ENCODE measurements at regions not wholly inside any gene's neighbourhood (a gene's known extent, or its start where the extent isn't known, plus 50 kb on each side); places are given as distances from the start of the nearest gene placed in this dataset.

- H3K36me3 ChIP-seq: no peaks in the 10 kb centered on the region
- TF ChIP-seq CTCF (IDR thresholded peaks at IDR 0.05; ENCODE audit: low read depth, low read length): no peak
- DNase-seq: no peak
- H3K4me3 ChIP-seq (ENCODE audit: low read depth, low read length): no peak overlapping the region
- H3K27me3 ChIP-seq: no peaks in the 10 kb centered on the region
- no peaks in the 10 kb centered on the region for H3K4me1 ChIP-seq
- H3K9me3 ChIP-seq: no peaks in the 10 kb centered on the region
Measured at GRCh38 chr9:116073826-116074225, 79.8 kb upstream of the PAPPA start.

GRCh38 chr9:116074658-116075057 is 78.9 kb upstream of the PAPPA start:
- Histone ChIP-seq H3K4me3 (ENCODE audit: low read depth, low read length) (no peak overlapping the region), H3K27me3 (no peaks in the 10 kb centered on the region), H3K9me3 (no peaks in the 10 kb centered on the region), H3K36me3 (no peaks in the 10 kb centered on the region), H3K4me1 (no peaks in the 10 kb centered on the region)
- DNase-seq: no peak
- no peak for TF ChIP-seq CTCF (IDR thresholded peaks at IDR 0.05; ENCODE audit: low read depth, low read length)

GRCh38 chr9:116075191-116075590 is 78.4 kb upstream of the PAPPA start:
- no peak for DNase-seq
- Histone ChIP-seq H3K4me3 (ENCODE audit: low read depth, low read length) (no peak overlapping the region), H3K27me3 (no peaks in the 10 kb centered on the region), H3K36me3 (no peaks in the 10 kb centered on the region), H3K9me3 (no peaks in the 10 kb centered on the region), H3K4me1 (no peaks in the 10 kb centered on the region)
- no peak for TF ChIP-seq CTCF (IDR thresholded peaks at IDR 0.05; ENCODE audit: low read depth, low read length)

- Histone ChIP-seq H3K4me1 (no peaks in the 10 kb centered on the region), H3K4me3 (ENCODE audit: low read depth, low read length) (no peak overlapping the region), H3K36me3 (no peaks in the 10 kb centered on the region), H3K9me3 (no peaks in the 10 kb centered on the region), H3K27me3 (no peaks in the 10 kb centered on the region)
- no peak for DNase-seq
- TF ChIP-seq CTCF (IDR thresholded peaks at IDR 0.05; ENCODE audit: low read depth, low read length): no peak
Measured at GRCh38 chr9:116078640-116079039, 75.0 kb upstream of the PAPPA start.

GRCh38 chr9:116080561-116080960 is 73.0 kb upstream of the PAPPA start:
- Histone ChIP-seq H3K4me1 (no peaks in the 10 kb centered on the region), H3K36me3 (no peaks in the 10 kb centered on the region), H3K4me3 (ENCODE audit: low read depth, low read length) (no peak overlapping the region), H3K27me3 (no peaks in the 10 kb centered on the region), H3K9me3 (no peaks in the 10 kb centered on the region; the same call in 1 of the 2 replicates)
- DNase-seq: no peak
- TF ChIP-seq CTCF (IDR thresholded peaks at IDR 0.05; ENCODE audit: low read depth, low read length): no peak

GRCh38 chr9:116081435-116082115 is 72.0 kb upstream of the PAPPA start:
- no peak for DNase-seq
- no peaks in the 10 kb centered on the region for H3K27me3 ChIP-seq
- no peak overlapping the region for H3K4me3 ChIP-seq (ENCODE audit: low read depth, low read length)
- no peaks in the 10 kb centered on the region; the same call in 1 of the 2 replicates for H3K9me3 ChIP-seq
- TF ChIP-seq CTCF (IDR thresholded peaks at IDR 0.05; ENCODE audit: low read depth, low read length): no peak
- H3K36me3 ChIP-seq: no peaks in the 10 kb centered on the region
- no peaks in the 10 kb centered on the region for H3K4me1 ChIP-seq
